Glutamatergic neuron (in vitro differentiated cells): ENCODE measurements at regions not wholly inside any gene's neighbourhood (a gene's known extent, or its start where the extent isn't known, plus 50 kb on each side); places are given as distances from the start of the nearest gene placed in this dataset.

ENCODE experiments used
- DNase-seq: peaks from one replicate; pipeline ENCODE4 v3.0.0; 2022
- H3K27ac Mint-ChIP-seq: one replicate; pipeline ENCODE4 v1.8.0; 2020; ENCODE audit warnings: mild to moderate bottlenecking, mixed read lengths, inconsistent platforms; ENCODE audit not compliant: unreplicated experiment
- H3K27me3 Mint-ChIP-seq: one replicate; pipeline ENCODE4 v1.8.0; 2020; ENCODE audit warnings: mild to moderate bottlenecking, moderate library complexity, mixed read lengths, inconsistent platforms; ENCODE audit not compliant: unreplicated experiment
- H3K36me3 Mint-ChIP-seq: one replicate; pipeline ENCODE4 v1.8.0; 2020; ENCODE audit warnings: mild to moderate bottlenecking, mixed read lengths, inconsistent platforms; ENCODE audit not compliant: unreplicated experiment
- H3K4me1 Mint-ChIP-seq: one replicate; pipeline ENCODE4 v1.8.0; 2020; ENCODE audit warnings: mild to moderate bottlenecking, low read depth, mixed read lengths, inconsistent platforms; ENCODE audit not compliant: unreplicated experiment
- H3K4me3 Mint-ChIP-seq: one replicate; pipeline ENCODE4 v1.8.0; 2020; ENCODE audit warnings: mild to moderate bottlenecking, mixed read lengths, inconsistent platforms; ENCODE audit not compliant: unreplicated experiment
- H3K9me3 Mint-ChIP-seq: one replicate; pipeline ENCODE4 v1.8.0; 2020; ENCODE audit warnings: mild to moderate bottlenecking, moderate library complexity, mixed read lengths, inconsistent platforms; ENCODE audit not compliant: unreplicated experiment
- CTCF ChIP-seq: fragments of 200-600 bp; sonication (generic); IDR thresholded peaks from one replicate; pipeline ENCODE4 v1.5.0; 2021; ENCODE audit not compliant: partially characterized antibody, unreplicated experiment

- Mint-ChIP-seq H3K9me3 (no peaks in the 10 kb centered on the region), H3K4me1 (no peaks in the 10 kb centered on the region), H3K27ac (no peak overlapping the region)
Measured at GRCh38 chr3:76099956-76100355, 314.6 kb upstream of the ZNF717 start.

GRCh38 chr3:76107935-76108570, 322.7 kb upstream of the ZNF717 start:
- no peak for DNase-seq
- H3K4me1 Mint-ChIP-seq, result no peaks in the 10 kb centered on the region
- no peaks in the 10 kb centered on the region for H3K36me3 Mint-ChIP-seq
- H3K9me3 Mint-ChIP-seq, result no peaks in the 10 kb centered on the region
- no peaks in the 10 kb centered on the region for H3K27me3 Mint-ChIP-seq
- H3K4me3 Mint-ChIP-seq, result no peak overlapping the region
- no peak overlapping the region for H3K27ac Mint-ChIP-seq
- peak; percentile 78 for TF ChIP-seq CTCF

More at GRCh38 chr3:76099956-76100355, 314.6 kb upstream of the ZNF717 start:
- Mint-ChIP-seq H3K4me3 (no peak overlapping the region), H3K27me3 (no peaks in the 10 kb centered on the region), H3K36me3 (no peaks in the 10 kb centered on the region)
- TF ChIP-seq CTCF, result no peak
- DNase-seq, result no peak

- no peak overlapping the region for H3K4me3 Mint-ChIP-seq
- no peaks in the 10 kb centered on the region for H3K27me3 Mint-ChIP-seq
- no peak overlapping the region for H3K27ac Mint-ChIP-seq
- TF ChIP-seq CTCF, result no peak
- no peak for DNase-seq
- no peaks in the 10 kb centered on the region for H3K9me3 Mint-ChIP-seq
- no peaks in the 10 kb centered on the region for H3K36me3 Mint-ChIP-seq
- H3K4me1 Mint-ChIP-seq, result no peaks in the 10 kb centered on the region
Measured at GRCh38 chr3:76111808-76112207, 326.5 kb upstream of the ZNF717 start.

GRCh38 chr3:76122007-76122406, 336.7 kb upstream of the ZNF717 start:
- Mint-ChIP-seq H3K36me3 (no peaks in the 10 kb centered on the region), H3K4me3 (no peak overlapping the region), H3K4me1 (no peaks in the 10 kb centered on the region), H3K27me3 (no peaks in the 10 kb centered on the region), H3K9me3 (no peaks in the 10 kb centered on the region), H3K27ac (no peak overlapping the region)
- no peak for DNase-seq
- no peak for TF ChIP-seq CTCF

GRCh38 chr3:76129441-76129840, 344.1 kb upstream of the ZNF717 start:
- H3K4me1 Mint-ChIP-seq, result peaks cover 2% of the 10 kb centered on the region
- no peaks in the 10 kb centered on the region for H3K27me3 Mint-ChIP-seq
- DNase-seq, result no peak
- H3K4me3 Mint-ChIP-seq, result no peak overlapping the region
- no peaks in the 10 kb centered on the region for H3K36me3 Mint-ChIP-seq
- no peak overlapping the region for H3K27ac Mint-ChIP-seq
- H3K9me3 Mint-ChIP-seq, result peaks cover 1% of the 10 kb centered on the region
- TF ChIP-seq CTCF, result no peak
